Hepatocyte (in vitro differentiated cells): ENCODE measurements at regions not wholly inside any gene's neighbourhood (a gene's known extent, or its start where the extent isn't known, plus 50 kb on each side); places are given as distances from the start of the nearest gene placed in this dataset.

Experiments used
- DNase-seq: peaks from one replicate; pipeline ENCODE4 v3.0.0-alpha.2; 2016; ENCODE audit warnings: low spot score
- H2AFZ ChIP-seq: fragments of 200-600 bp; sonication (generic); 2 replicates; pipeline ENCODE4 v1.6.0; 2016; ENCODE audit warnings: antibody characterized with exemption, mild to moderate bottlenecking
- H3K27ac ChIP-seq: fragments of 200-600 bp; sonication (generic); 2 replicates; pipeline ENCODE4 v1.5.1; 2016; ENCODE audit warnings: mild to moderate bottlenecking
- H3K27me3 ChIP-seq: fragments of 200-600 bp; sonication (generic); 2 replicates; pipeline ENCODE4 v1.6.1; 2016
- H3K36me3 ChIP-seq: fragments of 200-600 bp; sonication (generic); replicated peaks from 2 replicates; pipeline ENCODE4 v1.5.1; 2016; ENCODE audit warnings: low read depth; ENCODE audit not compliant: insufficient read depth
- H3K4me1 ChIP-seq: fragments of 200-600 bp; sonication (generic); 2 replicates; pipeline ENCODE4 v1.5.1; 2016; ENCODE audit warnings: mild to moderate bottlenecking, moderate library complexity; ENCODE audit not compliant: insufficient read depth
- H3K4me2 ChIP-seq: fragments of 200-600 bp; sonication (generic); 2 replicates; pipeline ENCODE4 v1.6.0; 2016
- H3K4me3 ChIP-seq: fragments of 200-600 bp; sonication (generic); 2 replicates; pipeline ENCODE4 v1.5.1; 2016; ENCODE audit warnings: mild to moderate bottlenecking
- H3K79me2 ChIP-seq: fragments of 200-600 bp; sonication (generic); 2 replicates; pipeline ENCODE4 v1.6.0; 2017; ENCODE audit warnings: mild to moderate bottlenecking
- H3K9me2 ChIP-seq: fragments of 200-600 bp; sonication (generic); replicated peaks from 2 replicates; pipeline ENCODE4 v1.6.0; 2017; ENCODE audit warnings: mild to moderate bottlenecking; ENCODE audit not compliant: insufficient read depth
- H3K9me3 ChIP-seq: fragments of 200-600 bp; sonication (generic); 2 replicates; pipeline ENCODE4 v1.5.1; 2016; ENCODE audit warnings: low read depth, mild to moderate bottlenecking
- H4K20me1 ChIP-seq: fragments of 200-600 bp; sonication (generic); 2 replicates; pipeline ENCODE4 v1.6.0; 2016; ENCODE audit warnings: mild to moderate bottlenecking; ENCODE audit not compliant: insufficient read depth, poor library complexity, severe bottlenecking
- CTCF ChIP-seq: fragments of 200-600 bp; sonication (generic); IDR thresholded peaks from 2 replicates; pipeline ENCODE4 v1.5.1; 2016; ENCODE audit warnings: antibody characterized with exemption, mild to moderate bottlenecking; ENCODE audit not compliant: poor library complexity
- EZH2 ChIP-seq: fragments of 200-600 bp; sonication (generic); IDR thresholded peaks from 2 replicates; pipeline ENCODE4 v1.6.1; 2016; ENCODE audit warnings: antibody characterized with exemption, mild to moderate bottlenecking, borderline replicate concordance
- EZH2phosphoT487 ChIP-seq: fragments of 200-600 bp; sonication (generic); IDR thresholded peaks from one replicate; pipeline ENCODE4 v1.6.1; 2018; ENCODE audit warnings: antibody characterized with exemption, mild to moderate bottlenecking, low read depth, moderate library complexity; ENCODE audit not compliant: unreplicated experiment, severe bottlenecking
- WGBS: methylation state at CpG from one replicate; pipeline ENCODE4 v1.1.6; 2016; ENCODE audit warnings: low lambda C conversion rate; ENCODE audit errors: missing lambda C conversion rate; 5-methylcytosine and 5-hydroxymethylcytosine counted together

- no peak overlapping the region for H2AFZ ChIP-seq
- TF ChIP-seq EZH2phosphoT487, result no peak
- TF ChIP-seq EZH2, result no peak
- no peak for TF ChIP-seq CTCF
- H3K4me2 ChIP-seq, result no peak overlapping the region
- H3K9me2 ChIP-seq, result no peaks in the 10 kb centered on the region
- H3K36me3 ChIP-seq, result no peaks in the 10 kb centered on the region
- no peaks in the 10 kb centered on the region for H3K79me2 ChIP-seq
- H3K9me3 ChIP-seq, result no peaks in the 10 kb centered on the region
- H3K27ac ChIP-seq, result no peak overlapping the region
- H4K20me1 ChIP-seq, result no peaks in the 10 kb centered on the region
- no peak overlapping the region for H3K4me3 ChIP-seq
- no peak for DNase-seq
- H3K4me1 ChIP-seq, result no peaks in the 10 kb centered on the region
- H3K27me3 ChIP-seq, result no peaks in the 10 kb centered on the region
- 51% methylated on average over 2 of the region's 2 CpGs for whole genome bisulfite sequencing
Observed at GRCh38 chr12:25718081-25718731, 165.1 kb upstream of the LMNTD1 start.

GRCh38 chr12:25719505-25719904 lies 166.4 kb upstream of the LMNTD1 start:
- Histone ChIP-seq H3K79me2 (no peaks in the 10 kb centered on the region), H3K27ac (no peak overlapping the region), H3K4me1 (no peaks in the 10 kb centered on the region), H4K20me1 (no peaks in the 10 kb centered on the region), H3K9me2 (no peaks in the 10 kb centered on the region), H3K4me3 (no peak overlapping the region), H2AFZ (no peak overlapping the region), H3K36me3 (no peaks in the 10 kb centered on the region), H3K9me3 (no peaks in the 10 kb centered on the region), H3K4me2 (no peak overlapping the region), H3K27me3 (no peaks in the 10 kb centered on the region)
- DNase-seq, result no peak
- TF ChIP-seq EZH2 (no peak), EZH2phosphoT487 (no peak), CTCF (no peak)
- WGBS, result 78% methylated on average over 4 of the region's 4 CpGs

- H3K9me3 ChIP-seq, result no peaks in the 10 kb centered on the region
- H3K27ac ChIP-seq, result no peak overlapping the region
- WGBS, result 94% methylated on average over 1 of the region's 1 CpG
Observed at GRCh38 chr12:25723336-25723735, 170.3 kb upstream of the LMNTD1 start.

GRCh38 chr12:25723921-25724491 lies 170.9 kb upstream of the LMNTD1 start:
- DNase-seq, result no peak
- H3K27me3 ChIP-seq, result no peaks in the 10 kb centered on the region
- H3K9me2 ChIP-seq, result no peaks in the 10 kb centered on the region
- no peaks in the 10 kb centered on the region for H3K4me1 ChIP-seq
- H3K36me3 ChIP-seq, result no peaks in the 10 kb centered on the region
- H3K4me2 ChIP-seq, result no peak overlapping the region
- H3K27ac ChIP-seq, result no peak overlapping the region
- 80% methylated on average over 4 of the region's 4 CpGs for WGBS
- H4K20me1 ChIP-seq, result no peaks in the 10 kb centered on the region
- no peaks in the 10 kb centered on the region for H3K9me3 ChIP-seq
- no peak overlapping the region for H3K4me3 ChIP-seq
- H2AFZ ChIP-seq, result no peak overlapping the region
- no peak for TF ChIP-seq EZH2
- no peak for TF ChIP-seq CTCF
- no peak for TF ChIP-seq EZH2phosphoT487
- no peaks in the 10 kb centered on the region for H3K79me2 ChIP-seq

More at GRCh38 chr12:25723336-25723735, 170.3 kb upstream of the LMNTD1 start:
- Histone ChIP-seq H3K4me3 (no peak overlapping the region), H3K4me1 (no peaks in the 10 kb centered on the region), H3K27me3 (no peaks in the 10 kb centered on the region), H3K36me3 (no peaks in the 10 kb centered on the region), H2AFZ (no peak overlapping the region), H3K79me2 (no peaks in the 10 kb centered on the region), H3K9me2 (no peaks in the 10 kb centered on the region), H3K4me2 (no peak overlapping the region), H4K20me1 (no peaks in the 10 kb centered on the region)
- TF ChIP-seq EZH2 (no peak), EZH2phosphoT487 (no peak)
- no peak for DNase-seq
